Astrocyte of the spinal cord (primary cell): ENCODE measurements at regions not wholly inside any gene's neighbourhood (a gene's known extent, or its start where the extent isn't known, plus 50 kb on each side); places are given as distances from the start of the nearest gene placed in this dataset.

ENCODE experiments used
- DNase-seq: peaks from one replicate; pipeline ENCODE4 v3.0.0; 2011; ENCODE audit warnings: low read depth, low spot score
- H3K4me3 ChIP-seq: 2 replicates; pipeline ENCODE4 v1.5.1; 2011; ENCODE audit warnings: low read depth, mild to moderate bottlenecking, low read length, moderate library complexity
- in situ Hi-C: cut with HindIII; loops from 2 replicates; pipeline ENCODE4 v1.10.0; 2017; ENCODE audit warnings: low sequenced_read_pairs
- TF ChIP-seq, protein P1 (sequence below): IDR thresholded peaks from 2 replicates; pipeline ENCODE4 v1.5.1; 2012; ENCODE audit warnings: low read depth, mild to moderate bottlenecking, low read length, inconsistent platforms

DNA sequence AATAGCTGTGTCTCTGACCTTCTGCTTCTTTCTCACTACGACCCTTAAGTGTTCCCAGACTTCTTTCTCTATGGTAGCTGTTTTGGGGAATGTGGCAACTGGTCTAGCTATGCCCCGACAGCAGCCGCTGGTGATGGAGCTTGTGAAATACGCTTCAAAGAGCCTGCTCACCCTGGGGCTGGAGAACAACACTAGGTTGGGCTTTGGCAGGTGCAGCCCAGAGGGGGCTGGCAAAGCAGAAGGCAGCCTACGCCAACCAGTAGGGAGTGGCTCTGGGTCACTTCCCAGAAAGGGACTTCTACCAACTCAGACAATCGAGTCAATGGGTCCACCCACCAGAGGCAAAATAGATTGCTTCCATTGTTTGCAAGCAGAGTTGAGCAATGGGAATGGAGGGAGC, 262.8 kb downstream of the LMO4 start:
- H3K4me3 ChIP-seq, result no peak overlapping the region
- TF ChIP-seq, protein P1, sequence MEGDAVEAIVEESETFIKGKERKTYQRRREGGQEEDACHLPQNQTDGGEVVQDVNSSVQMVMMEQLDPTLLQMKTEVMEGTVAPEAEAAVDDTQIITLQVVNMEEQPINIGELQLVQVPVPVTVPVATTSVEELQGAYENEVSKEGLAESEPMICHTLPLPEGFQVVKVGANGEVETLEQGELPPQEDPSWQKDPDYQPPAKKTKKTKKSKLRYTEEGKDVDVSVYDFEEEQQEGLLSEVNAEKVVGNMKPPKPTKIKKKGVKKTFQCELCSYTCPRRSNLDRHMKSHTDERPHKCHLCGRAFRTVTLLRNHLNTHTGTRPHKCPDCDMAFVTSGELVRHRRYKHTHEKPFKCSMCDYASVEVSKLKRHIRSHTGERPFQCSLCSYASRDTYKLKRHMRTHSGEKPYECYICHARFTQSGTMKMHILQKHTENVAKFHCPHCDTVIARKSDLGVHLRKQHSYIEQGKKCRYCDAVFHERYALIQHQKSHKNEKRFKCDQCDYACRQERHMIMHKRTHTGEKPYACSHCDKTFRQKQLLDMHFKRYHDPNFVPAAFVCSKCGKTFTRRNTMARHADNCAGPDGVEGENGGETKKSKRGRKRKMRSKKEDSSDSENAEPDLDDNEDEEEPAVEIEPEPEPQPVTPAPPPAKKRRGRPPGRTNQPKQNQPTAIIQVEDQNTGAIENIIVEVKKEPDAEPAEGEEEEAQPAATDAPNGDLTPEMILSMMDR, result no peak
- in situ Hi-C loops, result no loop called here
- no peak for DNase-seq

DNA sequence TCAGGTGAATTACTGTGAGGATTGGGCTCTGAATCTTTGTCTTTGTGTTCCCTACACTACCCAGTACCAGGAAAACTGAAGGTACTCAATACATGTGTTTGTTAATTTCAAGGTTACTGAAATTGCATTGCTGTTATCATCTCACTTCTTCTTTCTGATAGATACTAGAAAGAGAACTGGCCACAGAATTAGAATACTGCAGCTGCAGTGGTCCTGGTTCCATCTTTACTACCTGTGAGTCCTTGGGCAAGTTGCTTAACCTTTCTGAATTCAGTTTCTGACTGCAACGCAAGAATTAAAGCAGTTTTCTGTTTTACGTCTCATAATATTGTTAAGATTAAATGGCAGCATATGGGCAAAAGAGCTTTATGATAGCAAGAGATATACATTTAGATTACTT, 263.5 kb downstream of the LMO4 start:
- DNase-seq, result no peak
- TF ChIP-seq, protein P1, result no peak
- H3K4me3 ChIP-seq, result no peak overlapping the region
- in situ Hi-C loops, result no loop called here

DNA sequence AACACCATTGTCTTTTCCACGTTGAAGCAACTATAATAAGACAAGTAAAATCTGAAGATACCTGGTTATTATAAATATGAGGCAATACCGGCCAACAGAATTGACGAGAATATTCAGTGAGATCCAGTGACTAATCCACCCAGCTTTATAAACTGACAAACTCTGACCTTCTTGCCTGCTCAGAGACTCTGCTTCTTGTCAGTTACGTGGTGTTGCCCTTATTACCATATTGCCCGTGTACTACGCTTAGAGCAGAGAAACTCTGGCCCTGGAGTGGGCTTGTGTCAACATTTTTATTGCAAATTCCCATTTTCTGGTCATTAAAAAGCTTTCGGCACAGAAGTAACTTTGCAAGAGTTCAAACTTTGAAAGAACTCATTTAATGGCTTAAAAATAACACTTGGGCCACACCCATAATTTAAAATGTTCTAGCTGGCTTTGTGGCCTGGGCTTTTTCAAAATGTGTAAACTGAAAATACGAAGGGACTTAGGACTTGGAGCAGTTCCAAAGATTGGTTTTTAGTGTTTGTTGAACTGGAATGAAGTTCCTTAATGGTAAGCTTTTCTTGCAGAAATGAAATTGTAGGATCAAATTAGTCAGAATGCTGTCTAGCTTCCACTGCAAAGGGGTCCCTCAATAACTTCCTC, 266.2 kb downstream of the LMO4 start:
- in situ Hi-C loops, result no loop called here
- TF ChIP-seq, protein P1, result no peak
- DNase-seq, result peak; percentile 24
- no peak overlapping the region for H3K4me3 ChIP-seq

DNA sequence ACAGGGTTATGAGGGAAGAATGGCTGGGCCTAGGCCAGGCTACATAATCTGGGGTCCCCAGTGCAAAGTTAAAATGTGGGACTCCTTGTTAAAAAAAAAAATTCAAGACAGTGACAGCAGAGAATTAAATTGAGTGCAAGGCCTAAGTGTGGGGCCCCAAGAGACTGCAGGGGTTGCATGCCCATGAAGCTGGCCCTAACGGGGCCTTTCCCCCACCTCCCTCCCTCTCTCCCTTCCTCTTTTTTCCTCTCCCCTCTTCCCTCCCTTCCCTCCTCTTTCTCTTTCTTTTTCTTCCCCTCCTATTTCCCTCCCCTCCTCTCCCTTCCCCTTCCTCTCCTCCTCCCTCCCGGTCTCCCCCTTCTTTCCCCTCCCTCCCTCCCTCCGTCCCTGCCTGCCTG, 266.7 kb downstream of the LMO4 start:
- in situ Hi-C loops, result no loop called here
- TF ChIP-seq, protein P1, result no peak

DNA sequence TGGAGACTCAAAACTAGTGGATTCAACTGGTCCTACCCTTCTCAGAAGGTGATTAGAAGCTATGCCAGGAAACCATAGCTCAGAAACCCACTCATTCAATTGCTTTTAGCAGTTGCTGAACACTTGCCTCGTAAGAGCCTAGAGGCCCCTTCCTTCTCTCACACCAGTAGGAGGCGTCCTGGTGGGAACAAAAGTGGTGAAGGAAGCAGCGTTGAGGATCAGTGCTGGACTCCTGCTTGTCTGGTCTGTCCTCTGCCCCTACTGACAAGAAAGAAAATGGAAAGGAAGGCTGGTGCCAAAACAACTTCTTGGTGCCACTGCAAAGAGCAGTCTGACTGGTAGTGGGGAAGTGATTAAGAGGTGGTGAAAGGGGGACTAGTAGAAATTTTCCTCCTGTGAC, 269.7 kb downstream of the LMO4 start:
- TF ChIP-seq, protein P1, result no peak
- no peak overlapping the region for H3K4me3 ChIP-seq
- no peak for DNase-seq
- in situ Hi-C loops, result no loop called here

More for the DNA sequence above, 266.7 kb downstream of the LMO4 start:
- H3K4me3 ChIP-seq, result no peak overlapping the region
- no peak for DNase-seq

DNA sequence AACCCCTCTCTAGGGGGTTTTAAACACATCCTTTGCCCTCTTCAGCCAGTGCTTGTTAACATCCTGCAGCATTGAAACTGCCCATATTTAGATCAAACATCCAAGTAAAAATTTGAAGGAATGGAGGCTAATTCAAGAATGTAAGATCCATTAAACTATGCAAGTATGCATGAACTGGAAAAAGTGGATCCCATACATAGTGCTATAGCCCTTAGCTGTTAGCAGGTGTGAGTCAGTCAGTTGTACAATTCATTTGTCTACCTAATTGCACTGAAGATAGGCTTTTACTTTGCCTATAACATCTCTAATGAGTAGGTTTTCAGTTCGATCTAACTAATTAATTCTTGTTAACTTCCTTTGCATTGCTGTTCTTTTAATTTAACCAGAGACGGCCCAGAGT, 270.9 kb downstream of the LMO4 start:
- in situ Hi-C loops, result no loop called here

More for the DNA sequence above, 270.9 kb downstream of the LMO4 start:
- H3K4me3 ChIP-seq, result no peak overlapping the region
- DNase-seq, result no peak
- TF ChIP-seq, protein P1, result no peak
